Liver (tissue), 8 donors: ENCODE measurements at regions not wholly inside any gene's neighbourhood (a gene's known extent, or its start where the extent isn't known, plus 50 kb on each side); places are given as distances from the start of the nearest gene placed in this dataset.
"Not testable (repeated sequence)": the region's sequence is repeated elsewhere in the genome, so short reads cannot be mapped to it uniquely, and the experiment has no call there.

Experiments used
- DNase-seq: peaks from one replicate; pipeline ENCODE4 v3.0.0-alpha.2; 2017; ENCODE audit warnings: low spot score
- H3K27ac ChIP-seq, 2 donors: one replicate each; pipeline ENCODE4 v1.7.0; 2013; ENCODE audit warnings: inconsistent platforms in 2 of 2, low read length in 2 of 2, control low read depth in 1 of 2, low read depth in 1 of 2, mild to moderate bottlenecking in 1 of 2
- H3K27me3 ChIP-seq, 4 donors: one replicate each; pipeline versions ENCODE4 v1.6.1 to v1.7.0; 2013; ENCODE audit warnings: low read length in 3 of 4, inconsistent platforms in 1 of 4, mild to moderate bottlenecking in 1 of 4, moderate library complexity in 1 of 4; ENCODE audit not compliant: control insufficient read depth in 4 of 4, insufficient read depth in 4 of 4
- H3K36me3 ChIP-seq, 4 donors: one replicate each; pipeline versions ENCODE4 v1.6.1 to v1.7.0; 2013; ENCODE audit warnings: low read length in 3 of 4, mild to moderate bottlenecking in 3 of 4, low read depth in 1 of 4, moderate library complexity in 1 of 4; ENCODE audit not compliant: control insufficient read depth in 4 of 4, insufficient read depth in 3 of 4
- H3K4me1 ChIP-seq, 4 donors: one replicate each; pipeline versions ENCODE4 v1.6.1 to v1.7.0; 2013; ENCODE audit warnings: low read length in 3 of 4, mild to moderate bottlenecking in 3 of 4, moderate library complexity in 1 of 4; ENCODE audit not compliant: control insufficient read depth in 4 of 4, insufficient read depth in 4 of 4
- H3K4me3 ChIP-seq, 3 donors: one replicate each; pipeline versions ENCODE4 v1.6.1 to v1.7.0; 2013; ENCODE audit warnings: low read length in 3 of 3, control low read depth in 1 of 3, low read depth in 1 of 3, mild to moderate bottlenecking in 1 of 3
- H3K9ac ChIP-seq, 2 donors: one replicate each; pipeline ENCODE4 v1.7.0; 2013; ENCODE audit warnings: low read length in 2 of 2, mild to moderate bottlenecking in 2 of 2, moderate library complexity in 2 of 2, control low read depth in 1 of 2, low read depth in 1 of 2
- H3K9me3 ChIP-seq, 4 donors: one replicate each; pipeline versions ENCODE4 v1.6.1 to v1.7.0; 2013; ENCODE audit warnings: low read length in 3 of 4; ENCODE audit not compliant: control insufficient read depth in 4 of 4
- ATF3 ChIP-seq: IDR thresholded peaks from 2 replicates; pipeline ENCODE4 v1.6.1; 2016; ENCODE audit warnings: antibody characterized with exemption
- CTCF ChIP-seq: fragments of 150-350 bp; IDR thresholded peaks from 2 replicates; pipeline ENCODE4 v1.5.1; 2017; ENCODE audit warnings: improper control_type of control experiment, low read depth, low read length; ENCODE audit not compliant: missing input control
- EGR1 ChIP-seq, 2 donors: IDR thresholded peaks; 2 replicates each; pipeline ENCODE4 v1.6.1; 2016 to 2018; ENCODE audit warnings: antibody characterized with exemption in 2 of 2, low read depth in 2 of 2
- FOXA1 ChIP-seq: IDR thresholded peaks from 2 replicates; pipeline ENCODE4 v1.6.1; 2016; ENCODE audit warnings: antibody characterized with exemption
- FOXA2 ChIP-seq: IDR thresholded peaks from 2 replicates; pipeline ENCODE4 v1.6.1; 2016; ENCODE audit warnings: antibody characterized with exemption
- GABPA ChIP-seq, 2 donors: IDR thresholded peaks in 1 of 2; conservative IDR thresholded peaks in 1 of 2; 2 replicates each; pipeline ENCODE4 v1.6.1; 2016; ENCODE audit warnings: antibody characterized with exemption in 2 of 2, mild to moderate bottlenecking in 1 of 2, moderate library complexity in 1 of 2
- HNF4A ChIP-seq, 2 donors: conservative IDR thresholded peaks; 2 replicates each; pipeline ENCODE4 v1.6.1; 2016; ENCODE audit warnings: antibody characterized with exemption in 2 of 2, mild to moderate bottlenecking in 2 of 2
- HNF4G ChIP-seq: IDR thresholded peaks from 2 replicates; pipeline ENCODE4 v1.6.1; 2016; ENCODE audit warnings: antibody characterized with exemption
- JUND ChIP-seq, 2 donors: IDR thresholded peaks; 2 replicates each; pipeline ENCODE4 v1.6.1; 2016; ENCODE audit warnings: antibody characterized with exemption in 2 of 2
- MAX ChIP-seq: IDR thresholded peaks from 2 replicates; pipeline ENCODE4 v1.6.1; 2016; ENCODE audit warnings: antibody characterized with exemption
- NR2F2 ChIP-seq: IDR thresholded peaks from 2 replicates; pipeline ENCODE4 v1.6.1; 2016; ENCODE audit warnings: antibody characterized with exemption
- RAD21 ChIP-seq, 2 donors: IDR thresholded peaks; 2 replicates each; pipeline ENCODE4 v1.6.1; 2016; ENCODE audit warnings: antibody characterized with exemption in 2 of 2, mild to moderate bottlenecking in 2 of 2
- REST ChIP-seq: IDR thresholded peaks from 2 replicates; pipeline ENCODE4 v1.6.1; 2016; ENCODE audit warnings: antibody characterized with exemption, mild to moderate bottlenecking
- RXRA ChIP-seq, 2 donors: IDR thresholded peaks; 2 replicates each; pipeline ENCODE4 v1.6.1; 2017 to 2018; ENCODE audit warnings: antibody characterized with exemption in 2 of 2, mild to moderate bottlenecking in 1 of 2
- SP1 ChIP-seq: IDR thresholded peaks from 2 replicates; pipeline ENCODE4 v1.6.1; 2018; ENCODE audit warnings: antibody characterized with exemption, mild to moderate bottlenecking
- TAF1 ChIP-seq: conservative IDR thresholded peaks from 2 replicates; pipeline ENCODE4 v1.6.1; 2016; ENCODE audit warnings: antibody characterized with exemption, mild to moderate bottlenecking
- YY1 ChIP-seq: IDR thresholded peaks from 2 replicates; pipeline ENCODE4 v1.6.1; 2016; ENCODE audit warnings: antibody characterized with exemption, mild to moderate bottlenecking
- WGBS: extraction: QIAGEN DNeasy Blood & Tissue Kit; methylation state at CpG from one replicate; pipeline ENCODE4 v1.1.7; 2013; 5-methylcytosine and 5-hydroxymethylcytosine counted together
- TF ChIP-seq, protein P1 (sequence below): IDR thresholded peaks from 2 replicates; pipeline ENCODE4 v1.6.1; 2016; ENCODE audit warnings: antibody characterized with exemption
- donor health status: healthy.
- donor health status: healthy.
- donor health status: healthy.
- donor health status: healthy.
- donor health status: healthy.

DNA sequence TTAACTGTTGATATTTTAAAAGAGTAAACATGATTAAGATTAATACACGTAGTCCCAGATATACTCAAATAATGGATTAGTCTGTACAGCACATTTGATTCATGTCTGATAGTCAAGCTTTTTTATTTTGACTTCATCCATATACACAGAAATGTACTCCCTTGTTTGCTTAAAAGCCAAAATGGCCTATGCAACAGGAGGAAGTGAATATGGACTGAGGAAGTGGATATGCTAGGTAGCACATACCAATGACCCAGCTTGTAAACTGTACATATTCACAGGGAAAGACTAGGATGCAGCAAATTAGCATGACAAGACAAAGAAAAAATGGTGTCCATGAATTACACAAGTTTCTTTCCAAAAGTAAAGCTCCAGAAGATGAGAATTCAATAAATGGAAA is 109.7 kb downstream of the CAAP1 start:
- TF ChIP-seq FOXA1 (no peak), YY1 (no peak), JUND (IDR thresholded peaks at IDR 0.05) (no peak), RXRA (IDR thresholded peaks at IDR 0.05) (no peak)
- Histone ChIP-seq H3K27me3 (no peaks in the 10 kb centered on the region), H3K27ac (no peak overlapping the region), H3K36me3 (no peaks in the 10 kb centered on the region), H3K9me3 (no peaks in the 10 kb centered on the region), H3K9ac (no peak overlapping the region), H3K4me1 (peaks cover 0 to 4% (median 2%) of the 10 kb centered on the region in 4 donors), H3K4me3 (no peak overlapping the region)
- 83% methylated on average over 1 of the region's 1 CpG for WGBS
- no peak for DNase-seq

- 0% methylated on average over 1 of the region's 1 CpG for WGBS
- H3K27me3 ChIP-seq, result no peaks in the 10 kb centered on the region
- H3K9me3 ChIP-seq, result no peaks in the 10 kb centered on the region
- no peak for DNase-seq
- H3K36me3 ChIP-seq, result no peaks in the 10 kb centered on the region
- peaks cover 0 to 4% (median 2%) of the 10 kb centered on the region in 4 donors for H3K4me1 ChIP-seq
- TF ChIP-seq FOXA2 (no peak), HNF4G (no peak), ATF3 (no peak), GABPA (IDR thresholded peaks at IDR 0.05 in 1 of 2, conservative IDR thresholded peaks at IDR 0.05 in 1 of 2) (no peak), REST (no peak), FOXA1 (no peak), JUND (IDR thresholded peaks at IDR 0.05) (no peak), RAD21 (IDR thresholded peaks at IDR 0.05) (no peak), CTCF (no peak), MAX (no peak), RXRA (IDR thresholded peaks at IDR 0.05) (no peak), YY1 (no peak), TAF1 (no peak), EGR1 (IDR thresholded peaks at IDR 0.05; ENCODE audit: low read depth in 2 of 2) (no peak), SP1 (no peak), HNF4A (conservative IDR thresholded peaks at IDR 0.05) (no peak), NR2F2 (no peak)
- TF ChIP-seq, protein P1, sequence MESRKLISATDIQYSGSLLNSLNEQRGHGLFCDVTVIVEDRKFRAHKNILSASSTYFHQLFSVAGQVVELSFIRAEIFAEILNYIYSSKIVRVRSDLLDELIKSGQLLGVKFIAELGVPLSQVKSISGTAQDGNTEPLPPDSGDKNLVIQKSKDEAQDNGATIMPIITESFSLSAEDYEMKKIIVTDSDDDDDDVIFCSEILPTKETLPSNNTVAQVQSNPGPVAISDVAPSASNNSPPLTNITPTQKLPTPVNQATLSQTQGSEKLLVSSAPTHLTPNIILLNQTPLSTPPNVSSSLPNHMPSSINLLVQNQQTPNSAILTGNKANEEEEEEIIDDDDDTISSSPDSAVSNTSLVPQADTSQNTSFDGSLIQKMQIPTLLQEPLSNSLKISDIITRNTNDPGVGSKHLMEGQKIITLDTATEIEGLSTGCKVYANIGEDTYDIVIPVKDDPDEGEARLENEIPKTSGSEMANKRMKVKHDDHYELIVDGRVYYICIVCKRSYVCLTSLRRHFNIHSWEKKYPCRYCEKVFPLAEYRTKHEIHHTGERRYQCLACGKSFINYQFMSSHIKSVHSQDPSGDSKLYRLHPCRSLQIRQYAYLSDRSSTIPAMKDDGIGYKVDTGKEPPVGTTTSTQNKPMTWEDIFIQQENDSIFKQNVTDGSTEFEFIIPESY, result no peak
- H3K4me3 ChIP-seq, result no peak overlapping the region
- no peak overlapping the region for H3K9ac ChIP-seq
- no peak overlapping the region for H3K27ac ChIP-seq
Observed at GRCh38 chr9:26781906-26782305, 110.7 kb downstream of the CAAP1 start.

GRCh38 chr9:26780307-26780706 is 112.3 kb downstream of the CAAP1 start:
- H3K27me3 ChIP-seq, result not testable (repeated sequence)

More at GRCh38 chr9:26780307-26780706, 112.3 kb downstream of the CAAP1 start:
- not testable (repeated sequence) for DNase-seq, H3K36me3 ChIP-seq, H3K27ac ChIP-seq, H3K9me3 ChIP-seq, H3K4me1 ChIP-seq, H3K9ac ChIP-seq, H3K4me3 ChIP-seq
- 89% methylated on average over 3 of the region's 3 CpGs for WGBS
